NCI-H146 (cell line): ENCODE measurements at regions not wholly inside any gene's neighbourhood (a gene's known extent, or its start where the extent isn't known, plus 50 kb on each side); places are given as distances from the start of the nearest gene placed in this dataset.

ENCODE experiments used
- DNase-seq: peaks from one replicate; lab custom pipeline; 2025; lab: John Stamatoyannopoulos, UW

GRCh38 chr11:119906376-119906775 lies 177.4 kb upstream of the NECTIN1 start:
- no peak for DNase-seq

DNA sequence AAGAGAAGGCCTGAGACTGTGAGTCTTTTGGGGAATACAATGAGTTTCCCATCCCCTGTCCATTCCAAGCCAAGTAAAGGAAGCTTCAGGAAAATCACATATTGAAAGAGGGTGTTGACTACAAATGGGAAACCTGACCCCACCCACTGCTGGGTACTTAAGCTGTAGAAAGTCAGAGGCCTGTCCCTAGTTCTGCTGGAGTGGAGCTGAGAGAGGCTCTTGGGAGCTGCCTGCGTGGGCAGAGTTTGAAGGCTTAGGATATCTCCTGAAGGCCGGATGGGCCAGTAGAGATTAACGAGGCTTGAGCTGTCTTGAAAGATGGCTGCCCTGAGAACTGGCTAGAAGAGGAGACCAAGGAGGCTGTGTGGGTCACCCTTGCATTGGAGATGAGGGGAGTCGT lies 176.2 kb upstream of the NECTIN1 start:
- no peak for DNase-seq

DNA sequence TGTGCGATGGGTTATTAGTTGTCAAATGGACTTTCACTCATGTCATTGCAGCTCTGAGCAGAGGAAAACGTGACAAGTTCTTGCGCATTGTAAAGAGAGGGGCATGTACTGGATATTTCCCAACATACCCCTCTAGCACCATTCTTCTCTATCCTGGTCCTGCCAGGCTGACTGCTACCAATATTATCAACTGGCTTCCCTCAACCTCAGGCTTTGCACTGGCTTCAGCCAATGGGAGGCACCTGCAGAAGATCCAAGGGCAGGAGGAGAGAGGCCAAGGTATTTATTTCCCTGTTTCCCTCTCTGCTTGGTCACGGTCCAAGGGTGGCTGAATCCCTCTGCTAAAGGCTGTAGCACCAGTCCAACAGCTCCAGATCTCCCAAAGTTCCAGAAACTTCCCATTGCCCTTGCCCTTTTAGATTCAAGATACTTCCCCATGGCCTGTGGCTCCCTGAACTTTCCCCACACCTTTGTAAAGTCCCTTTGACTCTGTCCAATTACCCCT lies 175.6 kb upstream of the NECTIN1 start:
- no peak for DNase-seq

DNA sequence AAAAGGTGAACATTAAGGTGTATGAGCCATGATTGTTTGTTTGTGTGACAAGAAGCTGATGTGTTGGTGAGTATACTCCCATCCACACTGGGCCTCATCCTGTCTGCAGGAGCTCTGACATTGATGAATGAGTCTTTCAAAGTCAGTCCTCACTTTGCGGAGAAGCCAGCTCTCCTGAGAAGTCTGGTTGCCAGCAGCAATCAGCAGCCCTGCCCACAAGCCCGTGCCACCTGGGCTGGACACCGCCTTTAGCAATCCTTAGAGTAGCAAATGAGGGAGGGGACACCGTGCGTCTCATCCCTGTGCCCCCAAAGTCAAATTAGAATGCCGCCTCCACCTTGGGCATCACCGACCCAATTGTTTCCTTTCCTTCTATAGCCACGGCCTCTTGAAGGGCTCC lies 174.8 kb upstream of the NECTIN1 start:
- DNase-seq = no peak

DNA sequence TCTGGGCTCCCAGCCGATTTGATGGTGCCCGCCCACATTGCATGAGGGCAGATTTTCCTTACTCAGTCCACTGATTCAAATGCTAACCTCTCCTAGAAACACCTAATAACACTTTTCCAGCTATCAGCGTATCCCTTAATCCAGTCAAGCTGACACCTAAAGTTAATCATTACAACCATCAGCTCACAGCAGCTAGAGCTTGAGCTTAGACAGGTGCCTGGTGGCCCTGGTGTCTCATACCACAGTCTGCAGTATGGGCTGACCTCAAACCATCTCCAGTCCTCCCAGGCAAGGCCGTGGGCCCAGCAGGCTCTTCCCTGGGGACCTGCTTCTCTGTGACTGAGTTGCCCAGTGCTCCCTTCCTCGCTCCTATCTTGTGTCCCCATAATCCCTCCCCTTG lies 174.4 kb upstream of the NECTIN1 start:
- DNase-seq = no peak

DNA sequence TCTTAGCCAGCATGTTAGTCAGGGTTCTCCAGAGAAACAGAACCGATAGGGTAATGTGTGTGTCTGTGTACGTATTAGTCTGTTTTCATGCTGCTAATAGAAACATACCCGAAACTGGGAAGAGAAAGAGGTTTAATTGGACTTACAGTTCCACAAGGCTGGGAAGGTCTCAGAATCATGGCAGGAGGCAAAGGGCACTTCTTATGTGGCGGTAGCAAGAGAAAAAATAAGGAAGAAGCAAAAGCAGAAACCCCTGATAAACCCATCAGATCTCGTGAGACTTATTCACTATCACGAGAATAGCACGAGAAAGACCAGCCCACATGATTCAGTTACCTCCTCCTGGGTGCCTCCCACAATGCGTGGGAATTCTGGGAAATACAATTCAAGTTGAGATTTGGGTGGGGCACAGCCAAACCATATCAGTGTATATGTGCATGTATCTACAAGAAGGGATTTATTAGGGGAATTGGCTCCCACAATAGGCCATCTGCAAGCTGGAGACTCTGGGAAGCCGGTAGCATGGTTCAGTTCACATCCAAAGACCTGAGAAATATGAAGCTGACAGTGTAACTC lies 173.7 kb upstream of the NECTIN1 start:
- no peak for DNase-seq

DNA sequence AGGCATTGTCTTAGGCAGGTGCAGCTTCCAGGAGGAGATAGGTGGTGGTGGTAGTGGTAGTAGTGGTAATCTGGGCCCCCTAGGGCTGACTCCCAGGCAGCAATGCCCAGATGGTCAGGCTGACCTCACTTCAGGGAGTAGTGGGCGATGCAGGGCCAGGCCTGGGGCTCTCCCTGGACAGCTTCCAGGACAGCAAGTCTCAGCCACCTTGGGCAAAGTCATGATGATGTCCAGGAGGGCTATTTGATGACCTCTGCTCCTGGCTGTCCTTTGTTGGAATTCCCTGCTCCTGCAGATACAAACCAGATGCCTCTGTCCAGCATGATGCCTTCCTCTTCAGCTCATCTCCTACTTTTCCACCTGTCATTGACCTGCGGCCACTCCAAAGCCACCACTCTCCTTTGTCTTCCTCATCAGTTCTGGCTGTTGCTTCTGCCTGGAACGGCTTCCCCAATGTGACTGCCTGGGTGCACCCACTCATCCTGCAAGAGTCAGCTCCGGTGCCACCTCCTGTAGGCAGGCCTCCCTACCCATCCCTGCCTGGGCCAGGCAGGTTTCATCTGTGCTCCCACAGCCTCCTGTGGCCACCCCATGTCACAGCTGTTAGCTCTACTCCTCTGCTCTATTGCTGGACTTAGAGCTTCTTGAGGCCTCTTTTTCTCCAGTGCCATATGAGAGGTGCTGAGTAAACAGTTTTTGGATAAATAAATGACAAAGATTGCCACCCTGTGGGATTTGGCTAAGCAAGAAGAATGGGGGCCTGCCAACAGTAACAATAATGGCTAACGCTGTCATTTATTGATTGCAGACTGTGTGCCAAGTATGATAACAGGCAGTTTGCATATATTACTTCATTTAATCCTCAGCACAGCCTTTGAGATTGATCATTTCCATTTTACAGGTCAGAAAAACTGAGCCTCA lies 172.9 kb upstream of the NECTIN1 start:
- DNase-seq = no peak

DNA sequence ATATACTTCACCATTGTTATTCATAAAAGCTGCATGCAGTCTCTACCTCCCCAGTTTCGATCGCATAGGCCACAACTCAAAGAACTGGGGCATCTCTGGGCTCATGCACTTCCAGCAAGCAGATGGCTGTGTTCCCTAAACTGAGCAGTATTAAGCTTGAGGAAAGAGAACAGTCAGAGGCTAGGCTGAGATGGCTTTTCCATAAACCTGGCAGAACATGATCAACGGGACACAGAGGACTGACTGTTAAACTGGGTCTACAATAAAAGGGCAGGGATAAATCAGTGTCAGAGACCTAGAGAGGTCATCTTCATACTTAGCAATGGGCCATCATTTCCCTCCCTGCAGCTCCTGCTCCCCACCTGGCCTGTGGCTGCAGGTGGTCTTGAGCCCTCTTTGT lies 171.0 kb upstream of the NECTIN1 start:
- DNase-seq = no peak

DNA sequence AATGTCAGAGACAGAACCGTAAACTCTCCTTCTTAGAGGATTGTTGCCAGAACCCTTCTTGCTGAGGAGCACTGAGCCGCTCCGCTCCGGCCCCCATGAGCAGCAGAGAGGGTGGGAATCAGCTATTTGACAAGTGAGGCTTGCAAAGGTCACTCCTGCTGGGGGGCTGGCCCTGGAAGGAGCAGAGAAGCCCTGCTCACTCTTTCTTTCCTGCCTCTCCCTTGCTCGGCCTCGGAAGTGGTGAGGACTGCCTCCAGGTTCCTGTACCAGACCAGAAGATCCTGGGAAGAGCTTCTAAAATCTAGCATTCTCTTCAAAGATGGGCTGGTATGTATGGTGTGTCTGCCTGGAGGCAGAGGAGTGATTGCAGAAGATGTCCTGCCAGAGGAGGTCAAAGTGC lies 168.6 kb upstream of the NECTIN1 start:
- DNase-seq = no peak

DNA sequence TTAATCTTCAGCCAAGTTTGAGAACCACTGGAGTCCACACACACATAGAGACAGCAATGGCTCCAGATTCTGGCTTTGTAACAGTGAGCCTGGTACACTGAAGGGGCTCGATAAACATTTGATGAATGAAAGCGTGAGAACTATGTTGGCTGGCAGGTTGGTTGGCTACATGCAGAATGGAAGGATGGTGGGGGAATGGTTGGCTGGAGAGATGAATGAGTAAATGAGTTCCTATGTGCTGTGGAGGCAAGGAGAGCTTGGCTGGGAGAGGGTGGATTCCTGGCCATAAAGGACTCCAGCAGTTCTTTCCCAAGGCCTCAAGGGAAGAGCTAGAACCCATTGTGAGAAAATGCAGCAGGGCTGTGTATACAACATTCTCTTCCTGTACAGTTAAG lies 168.0 kb upstream of the NECTIN1 start:
- no peak for DNase-seq

DNA sequence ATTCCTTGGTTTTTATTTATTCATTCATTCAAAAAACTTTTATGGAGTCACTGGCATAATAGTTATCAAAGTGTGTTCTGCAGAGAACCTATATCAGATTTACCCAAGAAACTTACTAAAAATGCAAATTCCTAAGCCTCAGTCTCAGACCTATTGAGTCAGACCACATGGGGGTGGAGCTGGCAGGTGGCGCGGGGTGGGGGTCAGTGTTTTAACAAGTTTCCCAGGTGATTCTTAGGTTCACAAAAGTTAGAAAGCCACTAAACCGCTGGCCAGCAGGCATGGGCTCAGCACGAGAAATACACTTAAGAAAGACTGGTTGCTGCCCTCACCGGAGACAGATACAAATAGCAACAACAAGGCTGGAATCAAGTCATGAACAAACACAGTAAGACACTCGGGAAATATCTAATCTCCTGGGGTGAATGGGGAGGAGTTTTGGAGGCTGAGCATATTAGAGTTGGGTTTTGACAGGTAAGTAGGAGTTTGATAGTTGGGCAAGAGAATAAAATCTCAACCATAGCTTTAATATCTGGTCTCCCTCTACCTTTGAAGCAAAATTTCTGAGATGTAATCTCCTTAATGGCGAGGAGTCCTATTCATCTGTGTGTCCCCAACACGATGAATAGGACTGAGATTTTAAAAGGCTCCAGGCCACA lies 167.5 kb upstream of the NECTIN1 start:
- no peak for DNase-seq

- DNase-seq = no peak
These were observed 167.0 kb upstream of the NECTIN1 start for GRCh38 chr11:119895981-119896380.

- no peak for DNase-seq
These were observed 165.9 kb upstream of the NECTIN1 start for GRCh38 chr11:119894916-119895315.

GRCh38 chr11:119892311-119892808 lies 163.4 kb upstream of the NECTIN1 start:
- no peak for DNase-seq

DNA sequence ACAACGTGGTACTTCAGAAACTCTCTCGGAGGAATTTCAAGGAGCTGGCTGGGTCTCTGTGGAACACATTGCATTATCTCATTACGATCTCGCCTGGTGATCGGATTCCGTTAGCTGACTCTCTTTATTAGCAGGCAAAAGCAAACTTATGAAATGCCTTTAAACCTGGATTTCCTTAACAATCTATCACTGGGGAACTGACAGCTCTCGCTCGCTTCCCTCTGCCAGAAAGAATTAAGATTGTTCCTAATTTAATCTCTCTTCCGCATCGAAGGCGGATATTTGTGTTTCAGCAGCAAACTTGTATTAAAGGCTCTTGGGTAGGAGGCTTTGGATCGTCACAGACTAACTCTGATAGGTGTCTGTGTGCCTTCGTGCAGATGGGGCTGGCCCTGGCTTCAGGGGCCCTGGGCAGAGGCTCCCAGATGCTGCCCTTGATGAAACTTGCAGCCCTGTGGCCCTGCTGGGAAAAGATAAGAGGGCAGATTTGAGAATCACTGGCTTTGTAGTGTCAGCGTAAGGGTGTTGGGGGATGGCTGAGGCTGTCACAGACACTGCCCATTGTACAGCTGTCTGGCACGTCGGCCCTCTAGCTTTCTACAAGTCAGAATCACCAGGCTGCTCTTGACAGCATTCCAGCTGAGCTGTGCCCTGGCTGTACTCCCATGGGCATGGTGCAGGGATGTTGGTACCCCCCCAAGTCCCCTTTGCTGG lies 162.2 kb upstream of the NECTIN1 start:
- DNase-seq = no peak

- DNase-seq = no peak
These were observed 161.5 kb upstream of the NECTIN1 start for GRCh38 chr11:119890466-119890865.

GRCh38 chr11:119889728-119890280 lies 160.8 kb upstream of the NECTIN1 start:
- DNase-seq = peak; percentile 42

DNA sequence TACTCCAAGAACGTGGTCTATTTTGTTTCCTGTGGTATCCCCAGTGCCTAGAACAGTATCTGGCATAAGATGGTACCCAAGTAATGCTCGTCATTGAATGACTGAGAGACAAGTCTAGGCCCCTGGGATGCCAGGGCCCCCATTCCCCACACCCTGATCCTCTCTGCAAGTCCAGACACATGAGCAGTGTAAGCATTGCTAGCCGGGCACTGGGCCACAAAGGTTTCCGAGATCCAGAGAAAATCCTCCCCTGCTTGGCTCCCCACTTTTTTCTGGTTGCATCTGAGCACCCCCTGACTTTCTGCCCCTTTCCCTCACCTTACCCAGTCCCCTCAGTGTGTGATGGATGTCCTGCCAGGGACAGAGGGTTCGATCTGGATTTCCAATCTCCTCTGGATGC lies 160.1 kb upstream of the NECTIN1 start:
- no peak for DNase-seq

DNA sequence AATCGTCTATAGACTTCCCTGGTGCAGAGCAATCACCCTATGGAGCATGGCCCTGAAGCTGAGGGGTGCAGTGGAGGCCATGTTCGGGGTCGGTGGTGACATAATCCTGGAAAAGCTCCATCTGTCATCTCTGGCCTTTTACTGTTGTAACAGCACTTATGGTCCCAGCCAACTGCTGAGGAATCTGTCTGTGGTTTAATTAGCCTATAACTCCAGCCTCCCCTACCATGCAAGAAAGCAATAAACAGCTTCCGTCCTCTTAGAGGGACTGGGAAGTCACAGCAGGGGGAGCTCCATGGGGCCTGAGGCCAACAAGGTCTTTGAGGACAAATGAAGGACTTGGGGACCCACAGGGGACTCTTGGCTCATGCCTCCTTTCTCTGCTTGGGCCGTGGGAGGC lies 159.1 kb upstream of the NECTIN1 start:
- no peak for DNase-seq

DNA sequence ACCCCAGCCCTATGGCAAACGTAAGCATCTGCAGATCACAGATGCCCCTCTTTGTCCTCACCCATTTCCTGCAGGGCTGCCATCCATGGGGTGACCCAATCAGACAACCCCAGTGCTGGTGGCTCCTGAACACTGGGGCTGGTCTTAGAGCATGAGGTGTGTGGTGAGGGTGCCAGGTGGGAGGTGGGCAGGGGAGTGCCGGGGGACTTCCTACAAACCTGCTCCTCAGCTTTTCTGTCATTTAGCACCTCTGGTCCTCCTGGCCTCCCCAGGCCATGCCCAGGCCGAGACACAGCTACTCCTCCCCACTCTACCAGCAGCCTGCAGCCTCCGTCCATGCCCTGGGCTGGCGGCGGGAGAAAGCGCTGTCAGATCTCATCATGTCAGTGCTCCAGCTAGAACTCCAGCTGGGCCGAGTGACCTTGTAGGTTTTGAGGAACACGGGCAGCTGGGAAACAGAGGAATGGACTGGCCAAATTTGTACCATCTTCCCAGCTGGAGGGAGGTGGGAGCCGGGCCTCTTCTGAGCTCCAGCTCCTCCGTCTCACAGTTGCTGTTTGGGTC lies 157.7 kb upstream of the NECTIN1 start:
- DNase-seq = no peak

GRCh38 chr11:119885861-119886567 lies 157.0 kb upstream of the NECTIN1 start:
- DNase-seq = no peak
